Panc1 (cell line): ENCODE measurements at regions not wholly inside any gene's neighbourhood (a gene's known extent, or its start where the extent isn't known, plus 50 kb on each side); places are given as distances from the start of the nearest gene placed in this dataset.

ENCODE experiments used
- ATAC-seq: fragments of 200-7000 bp; cut with Tn5 transposase; 2 replicates; pipeline ENCODE4 v1.9.1; 2020; ENCODE audit warnings: mild to moderate bottlenecking, moderate library complexity
- BruUV-seq: library from RNA; stranded (reverse); fragments of 400-500 nt; replicated peaks from 2 replicates; lab custom pipeline; 2021; lab: Mats Ljungman, UMichigan
- CTCF ChIA-PET: fragments of 300-600 bp; sonication (Branson Sonifier 250); formaldehyde crosslinking; loops from one replicate; lab custom pipeline; 2022; ENCODE audit warnings: antibody characterized with exemption; lab: Charles Lee
- POLR2A ChIA-PET: fragments of 300-600 bp; sonication (Branson Sonifier 250); formaldehyde crosslinking; loops from one replicate; lab custom pipeline; 2022; ENCODE audit warnings: antibody characterized with exemption; lab: Charles Lee
- DNase-seq: peaks from one replicate; pipeline ENCODE4 v3.0.0-alpha.2; 2010; ENCODE audit warnings: low read depth, low spot score
- H3K27ac ChIP-seq: 2 replicates; pipeline ENCODE4 v1.5.1; 2011; ENCODE audit warnings: mild to moderate bottlenecking, low read length, inconsistent platforms
- H3K27me3 ChIP-seq: fragments of 200-500 bp; sonication (Bioruptor generic); 2 replicates; pipeline ENCODE4 v1.6.0; 2014; ENCODE audit warnings: low read length, inconsistent platforms; ENCODE audit not compliant: control insufficient read depth, insufficient read depth
- H3K36me3 ChIP-seq: fragments of 200-500 bp; sonication (Bioruptor generic); 2 replicates; pipeline ENCODE4 v1.5.1; 2014; ENCODE audit warnings: inconsistent platforms, mild to moderate bottlenecking, low read length, moderate library complexity; ENCODE audit not compliant: control insufficient read depth, insufficient read depth
- H3K4me1 ChIP-seq: 2 replicates; pipeline ENCODE4 v1.5.1; 2011; ENCODE audit warnings: inconsistent platforms, mild to moderate bottlenecking, low read length, moderate library complexity; ENCODE audit not compliant: control insufficient read depth, insufficient read depth
- H3K4me3 ChIP-seq, 2 experiments: 2 replicates each; pipeline ENCODE4 v1.5.1; 2011 to 2012; ENCODE audit warnings: low read depth in 2 of 2, low read length in 2 of 2, mild to moderate bottlenecking in 2 of 2, inconsistent platforms in 1 of 2, moderate library complexity in 1 of 2
- H3K9me3 ChIP-seq: fragments of 200-500 bp; sonication (Bioruptor generic); 2 replicates; pipeline ENCODE4 v1.5.1; 2014; ENCODE audit warnings: low read depth, mild to moderate bottlenecking, inconsistent platforms, low read length, moderate library complexity; ENCODE audit not compliant: control insufficient read depth, insufficient read depth
- POLR2AphosphoS5 ChIP-seq: IDR thresholded peaks from 2 replicates; pipeline ENCODE4 v1.6.1; 2012; ENCODE audit warnings: mild to moderate bottlenecking, low read depth, low read length, moderate library complexity
- SIN3A ChIP-seq: IDR thresholded peaks from 2 replicates; pipeline ENCODE4 v1.6.1; 2012; ENCODE audit warnings: low read depth, mild to moderate bottlenecking, low read length, moderate library complexity, borderline replicate concordance; ENCODE audit not compliant: insufficient read depth
- TCF7L2 ChIP-seq: IDR thresholded peaks from 2 replicates; pipeline ENCODE4 v1.6.1; 2011; ENCODE audit warnings: mild to moderate bottlenecking, low read depth, low read length, inconsistent platforms
- in situ Hi-C: cut with HindIII; loops from 2 replicates; pipeline ENCODE4 v1.10.0; 2016; ENCODE audit warnings: low sequenced_read_pairs, low pct_unique_long_range_greater_than_20kb
- intact Hi-C: fragments of 100-400 bp; cut with micrococcal nuclease; formaldehyde crosslinking; loops from one replicate; pipeline ENCODE4 v1.10.0; 2022; ENCODE audit not compliant: unreplicated experiment
- TF ChIP-seq, protein P1 (sequence below), 2 experiments: IDR thresholded peaks; 2 replicates each; pipeline ENCODE4 v1.6.1; 2011 to 2012; ENCODE audit warnings: low read depth in 2 of 2, control low read depth in 1 of 2, low read length in 1 of 2, mild to moderate bottlenecking in 1 of 2, moderate library complexity in 1 of 2; ENCODE audit not compliant: insufficient read depth in 1 of 2
- TF ChIP-seq, protein P2 (sequence below): fragments of 450-650 bp; IDR thresholded peaks from 2 replicates; pipeline ENCODE4 v1.5.1; 2017; ENCODE audit warnings: mild to moderate bottlenecking

DNA sequence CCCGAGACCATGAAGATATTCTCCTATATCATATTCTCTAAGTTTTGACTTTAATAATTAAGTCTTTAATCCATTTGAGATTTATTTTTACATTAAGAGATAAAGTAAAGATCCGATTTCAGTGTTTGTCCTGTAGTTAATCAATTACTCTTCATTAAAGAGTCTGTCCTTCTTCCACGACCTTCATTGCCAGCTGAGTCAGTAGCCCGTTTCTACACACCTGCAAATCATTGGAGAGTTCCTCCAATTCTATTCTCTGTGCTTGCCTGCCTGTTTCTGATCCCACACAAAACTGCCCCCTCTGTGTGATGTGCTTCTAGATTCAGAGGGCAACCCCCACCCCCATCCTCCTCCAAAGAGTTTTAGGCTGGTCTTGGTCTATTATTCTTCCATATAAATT lies 119.2 kb downstream of the KCNF1 start:
- Histone ChIP-seq H3K9me3 (no peaks in the 10 kb centered on the region), H3K27me3 (peaks cover 2% of the 10 kb centered on the region), H3K4me1 (no peaks in the 10 kb centered on the region), H3K27ac (no peak overlapping the region), H3K4me3 (no peak overlapping the region), H3K36me3 (no peaks in the 10 kb centered on the region)
- intact Hi-C loops: no loop called here
- no TSS peak for BruUV-seq
- ChIA-PET POLR2A (no interaction called here), CTCF (no interaction called here)
- ATAC-seq (no peak), DNase-seq (no peak)
- in situ Hi-C loops: no loop called here
- TF ChIP-seq, protein P1, sequence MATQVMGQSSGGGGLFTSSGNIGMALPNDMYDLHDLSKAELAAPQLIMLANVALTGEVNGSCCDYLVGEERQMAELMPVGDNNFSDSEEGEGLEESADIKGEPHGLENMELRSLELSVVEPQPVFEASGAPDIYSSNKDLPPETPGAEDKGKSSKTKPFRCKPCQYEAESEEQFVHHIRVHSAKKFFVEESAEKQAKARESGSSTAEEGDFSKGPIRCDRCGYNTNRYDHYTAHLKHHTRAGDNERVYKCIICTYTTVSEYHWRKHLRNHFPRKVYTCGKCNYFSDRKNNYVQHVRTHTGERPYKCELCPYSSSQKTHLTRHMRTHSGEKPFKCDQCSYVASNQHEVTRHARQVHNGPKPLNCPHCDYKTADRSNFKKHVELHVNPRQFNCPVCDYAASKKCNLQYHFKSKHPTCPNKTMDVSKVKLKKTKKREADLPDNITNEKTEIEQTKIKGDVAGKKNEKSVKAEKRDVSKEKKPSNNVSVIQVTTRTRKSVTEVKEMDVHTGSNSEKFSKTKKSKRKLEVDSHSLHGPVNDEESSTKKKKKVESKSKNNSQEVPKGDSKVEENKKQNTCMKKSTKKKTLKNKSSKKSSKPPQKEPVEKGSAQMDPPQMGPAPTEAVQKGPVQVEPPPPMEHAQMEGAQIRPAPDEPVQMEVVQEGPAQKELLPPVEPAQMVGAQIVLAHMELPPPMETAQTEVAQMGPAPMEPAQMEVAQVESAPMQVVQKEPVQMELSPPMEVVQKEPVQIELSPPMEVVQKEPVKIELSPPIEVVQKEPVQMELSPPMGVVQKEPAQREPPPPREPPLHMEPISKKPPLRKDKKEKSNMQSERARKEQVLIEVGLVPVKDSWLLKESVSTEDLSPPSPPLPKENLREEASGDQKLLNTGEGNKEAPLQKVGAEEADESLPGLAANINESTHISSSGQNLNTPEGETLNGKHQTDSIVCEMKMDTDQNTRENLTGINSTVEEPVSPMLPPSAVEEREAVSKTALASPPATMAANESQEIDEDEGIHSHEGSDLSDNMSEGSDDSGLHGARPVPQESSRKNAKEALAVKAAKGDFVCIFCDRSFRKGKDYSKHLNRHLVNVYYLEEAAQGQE (IDR thresholded peaks at IDR 0.05; ENCODE audit: insufficient read depth in 1 of 2, low read depth in 2 of 2, low read length in 1 of 2): no peak
- TF ChIP-seq TCF7L2: no peak
- TF ChIP-seq POLR2AphosphoS5: no peak
- no peak for TF ChIP-seq SIN3A
- TF ChIP-seq, protein P2, sequence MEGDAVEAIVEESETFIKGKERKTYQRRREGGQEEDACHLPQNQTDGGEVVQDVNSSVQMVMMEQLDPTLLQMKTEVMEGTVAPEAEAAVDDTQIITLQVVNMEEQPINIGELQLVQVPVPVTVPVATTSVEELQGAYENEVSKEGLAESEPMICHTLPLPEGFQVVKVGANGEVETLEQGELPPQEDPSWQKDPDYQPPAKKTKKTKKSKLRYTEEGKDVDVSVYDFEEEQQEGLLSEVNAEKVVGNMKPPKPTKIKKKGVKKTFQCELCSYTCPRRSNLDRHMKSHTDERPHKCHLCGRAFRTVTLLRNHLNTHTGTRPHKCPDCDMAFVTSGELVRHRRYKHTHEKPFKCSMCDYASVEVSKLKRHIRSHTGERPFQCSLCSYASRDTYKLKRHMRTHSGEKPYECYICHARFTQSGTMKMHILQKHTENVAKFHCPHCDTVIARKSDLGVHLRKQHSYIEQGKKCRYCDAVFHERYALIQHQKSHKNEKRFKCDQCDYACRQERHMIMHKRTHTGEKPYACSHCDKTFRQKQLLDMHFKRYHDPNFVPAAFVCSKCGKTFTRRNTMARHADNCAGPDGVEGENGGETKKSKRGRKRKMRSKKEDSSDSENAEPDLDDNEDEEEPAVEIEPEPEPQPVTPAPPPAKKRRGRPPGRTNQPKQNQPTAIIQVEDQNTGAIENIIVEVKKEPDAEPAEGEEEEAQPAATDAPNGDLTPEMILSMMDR: no peak

DNA sequence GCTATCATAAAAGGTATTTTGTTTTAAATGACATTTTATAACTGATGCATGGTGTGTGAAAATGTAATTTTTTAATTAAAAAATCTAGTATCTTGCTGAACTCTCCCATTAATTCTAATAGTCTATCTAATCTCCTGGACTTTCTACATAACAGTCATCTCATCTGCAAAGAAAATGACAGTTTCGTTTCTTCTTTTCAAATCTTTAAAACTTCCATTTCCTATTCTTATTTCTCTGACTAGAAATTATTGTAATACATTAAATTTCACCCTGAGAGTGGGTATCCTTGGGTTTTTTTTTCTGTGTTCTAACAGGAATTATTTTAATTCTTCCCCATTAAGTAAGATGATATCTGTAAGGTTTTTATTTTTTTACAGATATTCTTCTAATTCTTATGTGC lies 120.1 kb downstream of the KCNF1 start:
- CTCF ChIA-PET: no interaction called here
- Histone ChIP-seq H3K9me3 (no peaks in the 10 kb centered on the region), H3K36me3 (no peaks in the 10 kb centered on the region), H3K4me1 (no peaks in the 10 kb centered on the region), H3K4me3 (no peak overlapping the region), H3K27ac (no peak overlapping the region), H3K27me3 (peaks cover 2% of the 10 kb centered on the region)
- POLR2A ChIA-PET: no interaction called here
- no TSS peak for BruUV-seq
- DNase-seq (no peak), ATAC-seq (no peak)
- in situ Hi-C loops (no loop called here), intact Hi-C loops (no loop called here)
- TF ChIP-seq SIN3A (no peak), TCF7L2 (no peak), POLR2AphosphoS5 (no peak)
- TF ChIP-seq, protein P1 (IDR thresholded peaks at IDR 0.05; ENCODE audit: insufficient read depth in 1 of 2, low read depth in 2 of 2, low read length in 1 of 2): no peak
- TF ChIP-seq, protein P2: no peak
